ENCODE measurements at regions not wholly inside any gene's neighbourhood (a gene's known extent, or its start where the extent isn't known, plus 50 kb on each side); places are given as distances from the start of the nearest gene placed in this dataset.
A peak's percentile ranks its signal among the peaks of the same experiment; 100 is the strongest.

DNA sequence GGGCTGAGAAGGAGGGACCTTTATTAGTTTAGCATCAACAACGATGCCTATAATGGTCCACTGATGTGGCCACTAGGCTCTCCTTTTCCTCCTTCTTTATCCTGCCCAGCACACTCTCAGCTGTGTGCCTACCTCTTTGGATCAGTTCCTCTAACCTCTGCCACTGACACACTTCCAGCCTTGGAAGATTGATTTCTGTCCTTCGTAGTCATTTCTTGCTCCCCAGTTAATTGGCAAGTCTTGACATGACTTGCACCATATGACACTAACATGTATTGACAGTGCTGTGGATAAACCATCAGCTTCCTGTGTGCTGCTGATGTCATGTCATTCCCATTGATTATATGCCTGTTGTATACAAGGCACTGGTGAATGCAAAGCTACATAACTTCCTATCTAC is 90.2 kb upstream of the PLEKHG7 start:
- Histone ChIP-seq H3K27ac (ENCODE audit: low read length) (no peak overlapping the region), H3K9me2 (replicated peaks; ENCODE audit: low read length) (no peaks in the 10 kb centered on the region), H3F3A (ENCODE audit: low read length, unreplicated experiment) (no peaks in the 10 kb centered on the region), H3K4me1 (ENCODE audit: insufficient read depth, low read length) (0 out of 2 replicates have a peak, but pooled peaks cover 3% of the 10 kb centered on the region), H3K4me2 (ENCODE audit: low read length) (no peak overlapping the region), H3K4me3 (ENCODE audit: low read length) (no peak overlapping the region), H4K20me1 (ENCODE audit: low read length) (no peaks in the 10 kb centered on the region), H3K9ac (ENCODE audit: low read length) (no peak overlapping the region), H2AFZ (ENCODE audit: low read length) (no peak overlapping the region), H3K9me3 (ENCODE audit: low read length) (no peaks in the 10 kb centered on the region), H3K79me2 (ENCODE audit: low read length) (no peaks in the 10 kb centered on the region), H3K36me3 (ENCODE audit: low read depth, low read length) (no peaks in the 10 kb centered on the region), H3K27me3 (ENCODE audit: low read length) (no peaks in the 10 kb centered on the region)
- ChIA-PET CTCF (no interaction called here), POLR2A (ENCODE audit: unreplicated experiment) (no interaction called here)
- BruUV-seq (replicated peaks) = no TSS peak
- intact Hi-C loops (cut with micrococcal nuclease) = no loop called here
- TF ChIP-seq EZH2phosphoT487 (IDR thresholded peaks at IDR 0.05; ENCODE audit: borderline replicate concordance, low read length) (no peak), EZH2 (IDR thresholded peaks at IDR 0.05; ENCODE audit: low read length, unreplicated experiment) (no peak)
- TF ChIP-seq, protein P1, sequence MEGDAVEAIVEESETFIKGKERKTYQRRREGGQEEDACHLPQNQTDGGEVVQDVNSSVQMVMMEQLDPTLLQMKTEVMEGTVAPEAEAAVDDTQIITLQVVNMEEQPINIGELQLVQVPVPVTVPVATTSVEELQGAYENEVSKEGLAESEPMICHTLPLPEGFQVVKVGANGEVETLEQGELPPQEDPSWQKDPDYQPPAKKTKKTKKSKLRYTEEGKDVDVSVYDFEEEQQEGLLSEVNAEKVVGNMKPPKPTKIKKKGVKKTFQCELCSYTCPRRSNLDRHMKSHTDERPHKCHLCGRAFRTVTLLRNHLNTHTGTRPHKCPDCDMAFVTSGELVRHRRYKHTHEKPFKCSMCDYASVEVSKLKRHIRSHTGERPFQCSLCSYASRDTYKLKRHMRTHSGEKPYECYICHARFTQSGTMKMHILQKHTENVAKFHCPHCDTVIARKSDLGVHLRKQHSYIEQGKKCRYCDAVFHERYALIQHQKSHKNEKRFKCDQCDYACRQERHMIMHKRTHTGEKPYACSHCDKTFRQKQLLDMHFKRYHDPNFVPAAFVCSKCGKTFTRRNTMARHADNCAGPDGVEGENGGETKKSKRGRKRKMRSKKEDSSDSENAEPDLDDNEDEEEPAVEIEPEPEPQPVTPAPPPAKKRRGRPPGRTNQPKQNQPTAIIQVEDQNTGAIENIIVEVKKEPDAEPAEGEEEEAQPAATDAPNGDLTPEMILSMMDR (conservative IDR thresholded peaks at IDR 0.05; ENCODE audit: low read depth, low read length) = no peak
- DNase-seq (no peak), ATAC-seq (no peak)

DNA sequence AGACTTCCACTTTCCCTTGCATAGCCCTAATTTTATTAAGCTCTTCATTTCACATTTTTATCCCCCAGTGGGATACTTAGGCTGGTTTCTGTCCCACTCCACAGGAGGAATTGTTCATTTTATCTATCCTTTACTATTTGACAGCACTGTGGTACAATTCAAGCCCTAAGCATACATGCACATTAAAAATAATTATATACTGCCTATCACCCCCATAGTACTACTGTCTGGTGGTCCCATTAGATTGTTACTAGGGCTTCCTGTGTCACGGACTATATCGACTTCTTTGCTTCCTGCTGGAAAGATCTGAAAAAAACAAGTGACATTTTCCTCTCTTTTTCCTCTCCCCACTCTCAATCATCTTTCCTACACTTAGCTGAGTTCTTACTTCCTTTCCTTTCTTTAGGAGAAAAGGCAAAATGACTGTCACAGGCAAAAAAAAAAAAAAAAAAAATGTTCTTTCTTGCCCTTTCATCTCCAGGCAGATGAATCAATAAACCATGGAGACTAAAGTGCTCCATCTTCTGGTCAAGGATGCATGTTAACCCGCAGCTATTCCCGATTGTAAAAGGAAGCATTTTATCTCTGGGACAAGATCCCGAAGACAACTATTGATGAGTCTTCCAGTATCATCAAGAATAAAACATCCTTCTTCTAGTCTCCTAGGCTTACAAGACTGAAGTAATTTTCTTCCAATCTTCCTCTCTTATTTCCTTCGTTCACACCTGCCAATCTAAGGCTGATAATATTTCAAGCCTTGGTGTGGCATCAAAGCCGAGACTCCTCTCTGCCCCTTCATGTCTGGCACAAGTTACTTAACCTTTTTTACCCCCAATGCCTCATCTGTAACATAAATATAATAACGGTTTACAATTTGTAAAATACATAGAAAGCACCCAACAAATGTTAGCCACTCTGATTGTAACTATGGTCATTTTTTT is 94.4 kb upstream of the PLEKHG7 start:
- CTCF ChIA-PET = interaction anchor here (0.6 to 0.7 kb wide), 4 partner anchors 15 to 1032 kb away, joined by 9 to 14 read pairs (median 10); no protein-coding TSS in a partner anchor
- BruUV-seq (replicated peaks) = no TSS peak
- peak overlapping the region; percentile 65 for H2AFZ ChIP-seq (ENCODE audit: low read length)
- H3K4me2 ChIP-seq (ENCODE audit: low read length) = peak overlapping the region; percentile 56; the same call in 1 of the 2 replicates
- no peak overlapping the region for H3K9ac ChIP-seq (ENCODE audit: low read length)
- H3K27me3 ChIP-seq (ENCODE audit: low read length) = no peaks in the 10 kb centered on the region
- H3K4me3 ChIP-seq (ENCODE audit: low read length) = no peak overlapping the region
- no peak for TF ChIP-seq EZH2 (IDR thresholded peaks at IDR 0.05; ENCODE audit: low read length, unreplicated experiment)
- TF ChIP-seq, protein P1 (conservative IDR thresholded peaks at IDR 0.05; ENCODE audit: low read depth, low read length) = peak; percentile 85
- TF ChIP-seq EZH2phosphoT487 (IDR thresholded peaks at IDR 0.05; ENCODE audit: borderline replicate concordance, low read length) = no peak
- POLR2A ChIA-PET (ENCODE audit: unreplicated experiment) = interaction anchor here (0.9 kb wide), 1 partner anchor 463 kb away, joined by 9 read pairs; the partner anchor contains the start of gene BTG1
- DNase-seq = peak; percentile 73
- no peaks in the 10 kb centered on the region for H3K36me3 ChIP-seq (ENCODE audit: low read depth, low read length)
- peaks cover 9% of the 10 kb centered on the region; the same call in 1 of the 2 replicates for H3K4me1 ChIP-seq (ENCODE audit: insufficient read depth, low read length)
- intact Hi-C loops (cut with micrococcal nuclease) = loop anchor here (1.0 to 10.0 kb wide), 3 partner anchors 34 to 1244 kb away; no protein-coding TSS in a partner anchor
- H3K9me2 ChIP-seq (replicated peaks; ENCODE audit: low read length) = no peaks in the 10 kb centered on the region
- H3K27ac ChIP-seq (ENCODE audit: low read length) = no peak overlapping the region
- no peaks in the 10 kb centered on the region for H4K20me1 ChIP-seq (ENCODE audit: low read length)
- no peaks in the 10 kb centered on the region for H3K9me3 ChIP-seq (ENCODE audit: low read length)
- no peaks in the 10 kb centered on the region for H3F3A ChIP-seq (ENCODE audit: low read length, unreplicated experiment)
- no peaks in the 10 kb centered on the region for H3K79me2 ChIP-seq (ENCODE audit: low read length)
- peak; percentile 54 for ATAC-seq

DNA sequence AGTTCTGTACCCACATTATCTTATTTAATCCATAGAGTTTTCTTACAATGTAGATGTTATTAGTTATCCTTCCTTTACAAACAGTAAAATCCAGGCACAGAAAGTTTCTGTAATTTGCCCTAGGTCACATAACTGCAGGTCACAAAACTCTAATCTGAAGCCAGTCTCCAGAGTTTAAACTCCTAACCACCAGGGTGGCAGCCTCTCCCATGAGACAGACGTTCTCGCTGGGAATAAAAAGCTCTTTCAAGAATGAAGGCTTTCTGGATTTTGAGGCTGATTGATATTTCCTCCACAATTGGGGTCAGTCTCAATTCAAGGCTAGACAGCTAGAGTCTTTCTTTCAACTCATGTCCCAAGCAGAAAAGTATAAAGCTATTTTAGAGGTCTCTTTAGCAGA is 95.8 kb upstream of the PLEKHG7 start:
- intact Hi-C loops (cut with micrococcal nuclease) = loop anchor here (10.0 kb wide), 1 partner anchor 1242 kb away; no protein-coding TSS in a partner anchor
- Histone ChIP-seq H3K9me2 (replicated peaks; ENCODE audit: low read length) (no peaks in the 10 kb centered on the region), H3K4me2 (ENCODE audit: low read length) (no peak overlapping the region), H3K36me3 (ENCODE audit: low read depth, low read length) (no peaks in the 10 kb centered on the region), H3K9me3 (ENCODE audit: low read length) (no peaks in the 10 kb centered on the region), H3K27me3 (ENCODE audit: low read length) (no peaks in the 10 kb centered on the region), H2AFZ (ENCODE audit: low read length) (no peak overlapping the region), H3K4me3 (ENCODE audit: low read length) (no peak overlapping the region), H3K27ac (ENCODE audit: low read length) (no peak overlapping the region), H3F3A (ENCODE audit: low read length, unreplicated experiment) (no peaks in the 10 kb centered on the region), H3K79me2 (ENCODE audit: low read length) (no peaks in the 10 kb centered on the region), H4K20me1 (ENCODE audit: low read length) (no peaks in the 10 kb centered on the region), H3K9ac (ENCODE audit: low read length) (no peak overlapping the region), H3K4me1 (ENCODE audit: insufficient read depth, low read length) (peaks cover 23% of the 10 kb centered on the region)
- no peak for DNase-seq
- ATAC-seq = no peak
- CTCF ChIA-PET = no interaction called here
- BruUV-seq (replicated peaks) = no TSS peak
- POLR2A ChIA-PET (ENCODE audit: unreplicated experiment) = no interaction called here
- TF ChIP-seq EZH2 (IDR thresholded peaks at IDR 0.05; ENCODE audit: low read length, unreplicated experiment) = no peak
- TF ChIP-seq, protein P1 (conservative IDR thresholded peaks at IDR 0.05; ENCODE audit: low read depth, low read length) = no peak
- no peak for TF ChIP-seq EZH2phosphoT487 (IDR thresholded peaks at IDR 0.05; ENCODE audit: borderline replicate concordance, low read length)
